DMS53 treated with DMSO at 0.1 percent for 48 hours (cell line): ENCODE measurements at regions not wholly inside any gene's neighbourhood (a gene's known extent, or its start where the extent isn't known, plus 50 kb on each side); places are given as distances from the start of the nearest gene placed in this dataset.

Experiments used
- DNase-seq: peaks from one replicate; lab custom pipeline; 2025; ENCODE audit not compliant: unreplicated experiment; lab: John Stamatoyannopoulos, UW

DNA sequence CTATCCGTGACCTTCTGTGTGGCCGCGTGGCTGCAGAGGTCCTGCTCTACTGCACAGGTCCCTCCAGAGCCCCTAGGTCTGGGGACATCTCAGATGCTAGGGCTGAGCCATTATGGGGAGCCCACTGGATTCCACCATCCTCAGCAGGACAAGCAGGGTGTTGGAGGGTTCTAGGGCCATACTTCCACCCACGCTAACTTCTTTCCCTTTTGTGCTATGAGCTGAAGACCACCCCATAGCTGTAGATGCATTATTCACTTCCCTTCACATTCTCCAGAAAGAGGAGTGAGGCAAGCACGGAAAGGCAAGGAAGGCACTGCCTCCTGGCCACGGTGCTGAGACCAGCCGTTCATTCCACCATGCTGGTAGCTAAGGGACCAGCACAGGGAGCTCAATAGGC, 149.5 kb upstream of the MYCN start:
- DNase-seq, result no peak

DNA sequence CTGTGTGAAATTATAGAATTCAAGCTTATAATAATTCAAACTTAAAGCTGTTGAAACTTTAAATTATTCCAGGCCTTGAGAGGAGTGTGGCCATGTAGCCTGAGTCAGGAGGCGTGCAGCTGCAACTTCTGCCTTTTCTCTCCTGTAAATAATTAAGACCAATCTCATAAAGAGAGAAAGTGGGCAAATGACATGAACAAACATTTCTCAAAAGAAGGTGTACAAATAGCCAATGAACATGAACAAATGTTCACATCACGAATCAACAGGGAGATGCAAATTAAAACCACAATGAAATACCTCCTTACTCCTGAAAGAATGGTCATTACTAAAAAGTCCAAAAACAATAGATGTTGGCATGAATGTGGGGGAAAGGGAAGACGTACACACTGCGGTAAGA, 149.1 kb upstream of the MYCN start:
- DNase-seq, result no peak

DNA sequence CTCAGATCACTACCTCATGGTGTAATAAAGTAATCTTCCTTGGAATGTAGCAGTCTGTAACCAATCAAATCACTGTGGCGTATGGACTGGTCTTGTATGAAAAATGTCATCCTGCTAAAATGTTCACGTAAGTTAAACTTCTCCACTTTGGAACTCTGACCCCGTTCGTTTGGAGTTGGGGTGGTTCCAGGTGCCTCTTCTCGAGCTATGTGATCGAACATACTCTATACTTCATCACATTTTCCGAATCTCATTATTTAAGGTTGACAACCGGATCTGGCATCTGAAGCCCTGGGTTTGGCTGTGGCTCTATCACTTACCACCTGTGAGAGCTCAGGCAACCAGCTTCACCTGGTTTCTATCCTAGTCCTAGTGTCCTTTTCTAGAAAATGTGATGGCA, 148.0 kb upstream of the MYCN start:
- DNase-seq, result no peak

DNA sequence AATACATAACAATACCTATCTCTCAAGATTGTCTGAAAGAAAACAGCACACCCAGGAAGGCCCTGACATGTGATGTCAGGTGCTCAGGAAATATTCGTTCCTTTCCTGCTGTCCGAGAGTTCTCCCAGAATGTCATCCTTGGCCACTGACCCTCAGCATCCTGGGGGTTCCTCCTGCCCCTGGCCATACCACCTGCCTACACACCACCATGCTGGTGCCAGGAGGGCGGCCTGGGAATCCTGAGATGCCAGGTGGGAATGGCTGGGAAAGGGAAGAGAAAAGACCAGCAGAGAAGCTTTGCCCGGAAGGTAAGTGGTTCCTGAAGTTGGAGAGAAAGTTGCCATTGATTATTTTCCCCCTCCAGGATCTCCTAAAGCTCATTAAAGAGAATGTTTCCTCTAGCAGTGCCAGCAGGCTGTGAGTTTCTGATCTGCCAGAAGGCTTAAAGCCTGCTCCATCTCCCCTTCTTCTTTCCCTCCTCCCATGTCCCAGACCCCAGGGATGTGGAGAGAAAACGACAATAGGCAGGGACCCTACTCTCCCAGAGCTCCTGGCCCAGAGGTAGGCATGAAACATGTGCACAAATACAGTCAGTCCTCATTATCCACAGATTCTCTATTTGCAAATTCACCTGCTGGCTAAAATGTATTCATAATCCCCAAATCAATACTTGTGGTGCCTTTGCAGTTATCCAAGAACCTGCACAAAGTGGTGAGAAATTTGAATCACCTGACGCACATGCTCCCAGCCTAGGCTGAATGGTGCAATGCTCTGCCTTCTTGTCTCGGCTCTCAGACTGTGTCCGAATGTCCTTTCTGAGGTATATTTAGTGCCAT, 147.1 kb upstream of the MYCN start:
- DNase-seq, result no peak

DNA sequence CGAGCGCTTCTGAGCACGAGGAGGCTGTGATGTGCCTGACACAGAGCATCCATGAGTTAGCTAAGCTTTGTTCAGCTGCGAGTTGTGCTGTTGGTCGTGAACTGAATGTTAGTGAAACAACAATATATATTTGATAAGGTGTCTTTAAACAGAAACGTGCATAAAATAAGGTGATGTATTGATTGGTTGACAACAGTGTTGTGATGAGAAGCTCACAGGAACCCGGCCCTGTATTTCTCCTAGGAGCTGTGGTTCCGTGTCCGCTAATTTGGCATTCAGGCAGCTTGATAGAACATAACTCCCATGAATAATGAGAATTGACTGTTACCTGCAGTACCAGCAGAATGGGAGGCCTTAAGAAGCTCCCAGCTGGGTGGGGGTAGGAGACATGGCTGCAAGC, 146.4 kb upstream of the MYCN start:
- DNase-seq, result no peak

DNA sequence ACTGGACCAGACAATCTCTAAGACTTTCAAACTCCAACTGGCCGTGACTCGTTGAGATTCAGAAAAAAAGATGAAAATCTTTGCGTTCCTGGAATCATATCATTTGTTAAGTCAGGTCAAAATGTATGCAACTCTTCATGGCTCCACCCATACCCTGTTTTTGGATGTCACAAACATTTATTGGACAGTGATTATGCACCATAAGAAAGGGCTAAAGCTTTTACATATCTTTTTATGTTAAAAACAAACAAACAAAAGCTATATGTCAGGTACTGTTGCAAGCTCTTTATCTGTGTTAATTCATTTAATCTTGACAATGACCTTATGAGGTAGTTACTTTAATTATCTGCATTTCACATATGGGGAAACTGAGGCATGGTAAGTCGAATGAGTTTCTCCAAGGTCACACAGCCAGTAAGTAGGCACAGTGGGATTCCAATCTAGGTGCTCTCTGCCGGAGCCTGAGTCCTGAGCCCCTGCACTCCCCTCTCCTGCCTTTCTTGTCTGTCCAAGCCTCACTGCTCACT, 145.7 kb upstream of the MYCN start:
- DNase-seq, result no peak

DNA sequence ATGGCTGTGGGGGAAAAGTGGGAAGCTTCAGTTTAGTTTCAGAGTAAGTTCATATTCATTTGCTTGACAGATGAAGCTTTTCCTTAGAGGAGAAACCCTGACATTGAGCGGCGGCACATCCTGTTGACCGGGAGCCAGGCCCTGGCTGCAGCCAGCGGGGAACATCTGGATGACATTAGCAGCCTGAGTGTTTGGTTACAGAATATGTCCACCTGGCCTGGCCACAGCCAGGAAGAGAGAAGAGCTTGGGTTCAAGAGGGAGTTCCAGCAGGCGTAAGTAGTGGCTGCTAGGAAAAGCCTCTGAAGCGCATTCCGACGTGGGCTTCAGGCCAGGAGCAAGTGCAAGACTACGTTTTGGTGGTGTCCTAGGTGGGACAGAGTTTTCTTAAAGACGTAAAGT, 144.9 kb upstream of the MYCN start:
- no peak for DNase-seq

DNA sequence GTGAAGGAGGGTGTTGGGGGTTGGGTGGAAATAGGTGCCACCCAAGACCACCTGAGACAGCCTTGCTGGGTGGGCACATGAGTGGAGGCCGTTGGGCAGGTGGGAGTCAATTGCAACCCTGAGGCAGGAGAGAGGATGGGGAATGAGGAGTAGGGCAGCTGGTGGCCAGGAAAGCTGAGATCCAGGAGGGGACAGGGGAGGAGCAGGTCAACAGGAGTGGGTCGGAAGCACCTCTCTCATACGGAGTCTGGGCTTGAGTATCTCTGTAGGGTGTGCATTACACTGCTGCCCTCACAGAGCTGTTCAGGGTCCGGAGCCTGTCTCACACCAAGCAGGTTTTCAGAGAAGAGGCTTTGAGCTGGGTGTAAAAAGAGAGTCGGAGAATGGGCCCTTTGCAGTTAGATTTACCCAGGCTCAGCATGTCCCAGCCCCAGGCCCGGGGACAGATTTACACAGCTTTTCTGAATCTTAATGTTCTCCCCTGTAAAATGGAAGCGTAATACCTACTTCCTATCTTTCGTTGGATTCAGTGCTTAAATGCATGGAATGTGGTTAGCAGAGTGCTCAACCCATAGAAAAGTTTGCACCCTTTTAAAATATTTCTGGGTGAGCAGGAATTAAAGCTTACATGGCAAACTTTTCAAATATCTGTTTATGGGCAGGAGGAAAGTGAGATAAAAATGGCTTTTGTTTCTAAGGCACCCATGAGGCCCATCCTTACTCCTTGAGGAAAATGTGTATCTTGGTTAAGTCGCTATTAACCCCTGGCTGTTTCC, 144.0 kb upstream of the MYCN start:
- no peak for DNase-seq

DNA sequence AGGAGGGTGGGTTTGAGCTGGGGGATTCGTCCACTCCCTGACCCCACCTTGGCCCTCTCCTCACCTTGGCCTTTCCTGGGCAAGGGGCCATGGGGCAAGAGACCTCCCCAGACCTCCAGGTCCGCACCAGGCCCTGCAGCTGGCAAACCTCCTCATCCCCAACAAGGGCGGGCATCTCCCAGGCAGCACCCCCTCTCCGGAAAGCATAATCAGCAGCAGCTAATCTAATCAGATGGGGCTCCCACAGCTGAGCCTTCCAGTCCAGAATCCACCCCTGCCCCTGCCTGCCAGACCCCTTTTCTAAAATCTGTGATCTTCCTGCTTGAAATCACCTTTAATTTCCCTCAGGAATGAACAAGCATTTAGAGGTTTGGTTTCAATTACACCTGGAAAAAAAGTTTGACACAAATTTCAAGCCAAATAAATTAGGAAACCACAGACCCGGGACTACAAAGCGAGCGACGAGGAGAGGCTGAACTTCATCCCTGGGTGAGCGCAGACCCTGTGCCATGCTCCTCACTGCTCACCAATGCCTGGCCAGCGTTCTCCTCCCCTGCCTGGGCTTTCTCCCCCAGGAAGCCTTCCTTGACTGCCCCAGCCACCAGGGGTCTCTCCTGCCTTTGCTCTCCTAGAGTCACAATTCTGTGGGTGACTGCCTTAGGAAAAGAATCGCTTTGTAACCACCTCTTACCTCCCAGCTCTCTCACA, 143.0 kb upstream of the MYCN start:
- no peak for DNase-seq

DNA sequence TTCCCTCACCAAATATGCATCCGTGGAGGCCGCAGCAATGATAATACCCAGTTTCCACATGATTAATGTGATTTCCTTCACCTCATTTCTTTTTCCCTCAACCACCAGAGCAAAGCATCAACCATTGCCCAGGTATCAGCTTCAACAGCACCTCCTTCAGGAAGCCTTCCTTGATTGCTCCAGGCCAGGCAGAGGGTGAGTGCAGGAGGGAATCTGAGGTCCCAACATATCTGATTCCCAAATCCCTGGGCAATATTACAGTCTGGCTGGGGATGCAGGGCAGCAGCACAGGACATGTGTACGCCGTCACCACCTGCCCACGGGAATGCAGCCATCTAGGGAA, 142.4 kb upstream of the MYCN start:
- no peak for DNase-seq

DNA sequence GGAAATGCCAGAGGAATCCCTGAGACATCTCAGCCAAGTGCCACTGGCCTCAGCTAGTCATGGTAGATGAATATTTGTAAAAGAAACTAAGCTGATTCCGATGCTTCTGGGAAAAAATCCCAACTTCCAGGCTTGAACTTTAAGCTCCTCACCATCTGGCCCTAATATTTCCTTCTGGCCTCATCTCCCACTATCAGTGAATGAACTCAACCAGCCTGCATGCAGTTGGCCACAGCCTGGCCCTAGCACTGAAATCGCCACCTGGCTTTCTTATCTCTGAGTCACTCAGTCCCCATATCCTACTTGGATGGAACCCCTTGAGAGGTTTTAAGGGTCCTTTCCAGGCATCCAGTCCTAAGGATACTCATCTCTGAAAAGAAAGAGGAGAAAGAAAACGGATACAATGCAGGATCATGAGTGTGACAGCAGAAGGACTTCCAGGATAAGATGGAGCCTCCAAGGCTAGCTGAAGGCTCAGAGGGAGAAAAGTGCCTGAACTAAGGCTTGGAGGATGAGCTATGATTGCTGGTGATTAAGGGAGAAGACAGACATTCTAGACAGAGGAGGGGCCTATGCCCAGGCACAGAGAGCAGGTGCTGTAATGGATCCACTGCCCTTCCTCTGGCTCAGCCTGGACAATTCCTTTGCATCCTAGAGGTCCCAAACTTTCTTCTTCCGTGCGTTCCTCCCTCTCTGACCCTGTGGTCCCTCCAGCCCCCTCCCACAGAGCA, 141.5 kb upstream of the MYCN start:
- no peak for DNase-seq

DNA sequence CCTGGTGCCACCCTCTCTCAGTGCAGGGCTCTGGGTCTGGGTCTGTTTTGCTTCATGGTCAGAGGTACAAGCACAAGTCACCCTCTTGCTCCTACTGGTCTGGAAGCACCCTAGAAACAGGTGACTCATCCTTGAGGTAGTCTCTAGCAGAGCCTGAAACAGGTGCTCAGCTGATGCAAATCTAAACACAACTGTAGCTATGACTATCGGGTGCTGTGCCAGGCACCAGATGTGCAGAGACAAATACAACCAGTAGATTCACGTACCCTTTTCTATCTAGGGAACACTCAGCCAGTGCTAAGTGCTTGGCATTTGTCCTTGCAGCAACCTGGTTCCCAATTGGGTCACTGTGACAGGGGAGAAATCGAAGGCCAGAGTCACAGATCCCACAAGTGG, 140.9 kb upstream of the MYCN start:
- DNase-seq, result peak; percentile 75

DNA sequence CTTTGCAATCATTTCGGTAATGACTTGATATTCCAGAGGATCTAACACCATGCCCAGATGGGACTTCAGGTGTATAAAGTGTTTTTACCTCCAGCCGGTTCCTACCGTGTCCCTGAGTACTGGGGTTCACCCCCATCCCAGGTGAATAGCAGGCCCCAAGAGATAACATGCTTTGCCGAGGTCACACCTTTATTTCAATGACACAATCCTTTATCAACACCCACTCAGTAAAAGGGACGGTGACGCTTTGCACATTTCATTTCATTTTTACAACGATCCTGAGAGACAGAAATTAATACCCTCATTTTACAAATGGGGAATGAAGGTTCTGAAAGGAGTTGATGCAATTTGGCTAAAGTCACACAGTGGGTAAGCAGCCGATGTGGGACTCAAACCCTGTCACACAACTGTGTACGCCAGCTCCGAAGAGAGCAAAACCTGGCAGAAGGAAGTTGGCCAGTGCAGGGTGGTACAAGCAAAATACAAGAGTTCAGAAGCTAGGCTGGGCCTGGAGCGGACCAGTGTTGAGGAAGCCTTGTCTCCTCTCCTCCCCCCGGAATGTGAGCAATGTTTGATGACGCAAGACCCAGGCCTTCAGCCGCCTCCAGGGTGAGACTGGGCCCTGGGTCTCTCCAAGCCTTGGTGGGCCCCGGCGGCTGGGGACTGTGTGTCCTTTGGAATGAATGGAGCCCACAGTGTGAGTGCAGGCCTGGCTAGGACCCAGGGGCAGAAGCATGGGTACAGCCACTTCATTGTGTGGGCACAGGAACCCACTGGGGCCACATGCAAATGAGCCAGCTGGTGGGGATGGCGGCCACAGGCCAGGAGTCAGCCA, 139.6 kb upstream of the MYCN start:
- no peak for DNase-seq

DNA sequence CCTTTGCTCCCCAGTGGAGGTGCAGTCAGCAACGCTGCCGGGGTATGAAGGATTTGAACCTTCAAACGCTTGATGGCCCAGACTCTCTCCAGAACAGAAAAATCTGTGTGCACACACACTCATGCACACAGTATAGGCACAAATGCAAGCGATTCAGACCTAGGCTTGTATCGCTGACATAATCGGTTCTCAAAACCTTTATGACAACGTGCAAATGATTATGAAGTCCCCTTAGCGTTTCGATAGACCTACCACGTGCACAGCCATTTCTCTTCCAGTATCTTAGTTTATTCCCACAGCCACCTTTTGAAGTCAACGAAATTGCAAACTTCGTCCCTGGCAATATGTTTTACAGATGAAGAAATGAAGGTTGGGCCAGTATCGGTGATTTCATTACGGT, 138.9 kb upstream of the MYCN start:
- no peak for DNase-seq

DNA sequence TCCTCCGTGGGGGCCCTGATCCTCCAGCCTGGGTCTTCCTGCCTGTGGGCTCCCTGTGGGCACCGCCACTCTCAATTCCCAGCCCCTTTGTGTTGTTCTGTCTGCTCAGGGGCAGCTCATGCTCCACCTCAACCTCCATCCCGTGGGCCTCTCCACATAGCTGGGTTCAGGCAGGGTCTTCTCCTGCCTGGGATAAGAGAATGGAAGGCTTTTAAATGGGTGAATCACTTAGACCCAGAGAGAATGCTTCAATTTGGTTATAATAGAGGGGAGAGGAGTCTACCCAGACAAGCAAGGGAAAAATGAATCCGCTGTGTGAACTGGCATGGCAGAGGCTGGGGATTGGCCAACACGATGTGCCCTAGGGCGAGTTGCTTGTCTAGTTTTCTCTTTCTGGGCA, 138.4 kb upstream of the MYCN start:
- DNase-seq, result no peak

DNA sequence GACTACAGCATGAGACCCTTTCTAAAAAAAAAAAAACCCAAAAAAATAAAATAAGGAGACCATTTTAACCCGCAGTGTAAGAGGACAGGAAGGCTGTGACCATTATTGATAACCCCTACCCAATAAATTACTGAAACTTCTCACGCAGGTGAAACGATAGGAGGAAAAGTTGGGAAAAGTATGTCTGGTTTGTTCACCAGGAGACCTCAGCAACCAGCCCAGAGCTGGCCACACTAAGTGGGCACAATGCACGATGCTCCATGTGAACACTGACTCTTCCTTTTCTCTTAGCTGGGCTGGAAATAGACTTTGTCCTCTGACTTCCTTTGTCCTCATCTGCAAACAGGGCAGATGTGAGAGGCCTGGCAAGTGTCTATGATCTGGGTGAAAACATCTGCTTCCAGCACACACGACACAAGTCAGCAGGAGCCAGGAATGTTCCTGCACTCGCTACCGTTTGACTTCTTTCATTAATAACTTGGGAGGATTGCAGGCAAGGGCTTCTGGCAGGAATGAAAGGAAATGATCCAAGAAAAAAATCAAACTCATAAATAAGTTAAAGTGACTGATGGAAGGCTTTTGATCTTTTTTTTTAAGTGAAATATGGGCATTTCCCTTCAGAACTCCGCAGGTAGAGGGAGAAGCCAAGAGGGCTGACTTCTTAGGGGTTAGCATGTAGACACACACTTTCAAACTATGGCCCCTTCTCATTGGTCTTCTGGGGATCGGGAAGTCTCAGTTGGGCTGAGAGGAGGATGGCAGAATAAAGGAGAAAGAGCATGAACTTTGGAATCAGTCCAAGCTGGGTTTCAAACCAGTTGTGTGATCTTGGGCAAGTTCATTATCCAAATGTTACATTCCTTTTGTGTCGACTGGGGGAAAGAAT, 137.4 kb upstream of the MYCN start:
- DNase-seq, result no peak

DNA sequence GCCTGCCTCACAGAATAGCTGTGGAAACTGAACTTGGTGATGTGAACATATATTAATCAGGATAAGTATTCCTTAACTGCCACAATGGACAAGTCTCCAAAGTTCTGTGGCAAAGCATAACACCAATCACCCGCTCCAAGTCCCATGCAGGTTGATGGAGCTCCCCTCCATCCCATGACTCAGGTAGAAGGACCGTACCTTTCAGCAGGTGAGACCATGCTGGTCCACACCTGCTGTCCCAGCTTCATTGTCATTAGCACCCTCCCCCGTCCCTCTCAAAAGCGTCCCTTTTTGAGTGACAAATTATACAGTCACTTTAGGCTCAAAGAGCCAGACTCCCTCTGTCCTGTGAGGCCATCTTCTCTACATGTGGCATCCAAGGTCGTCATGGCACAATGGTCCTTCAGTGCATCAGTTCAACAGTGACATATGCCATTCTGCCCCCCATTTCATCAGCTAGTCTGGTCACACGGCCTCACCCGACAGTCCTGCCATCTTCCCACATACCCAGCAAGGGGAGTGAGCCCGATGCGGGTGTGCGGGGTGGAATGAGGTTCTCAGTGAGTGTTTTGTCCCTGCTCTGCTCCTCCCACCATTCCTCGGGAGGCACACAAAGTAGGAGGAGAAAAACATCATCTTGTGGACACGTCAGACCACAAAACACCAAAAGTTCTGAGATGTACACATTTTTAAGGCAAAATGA, 136.7 kb upstream of the MYCN start:
- no peak for DNase-seq

DNA sequence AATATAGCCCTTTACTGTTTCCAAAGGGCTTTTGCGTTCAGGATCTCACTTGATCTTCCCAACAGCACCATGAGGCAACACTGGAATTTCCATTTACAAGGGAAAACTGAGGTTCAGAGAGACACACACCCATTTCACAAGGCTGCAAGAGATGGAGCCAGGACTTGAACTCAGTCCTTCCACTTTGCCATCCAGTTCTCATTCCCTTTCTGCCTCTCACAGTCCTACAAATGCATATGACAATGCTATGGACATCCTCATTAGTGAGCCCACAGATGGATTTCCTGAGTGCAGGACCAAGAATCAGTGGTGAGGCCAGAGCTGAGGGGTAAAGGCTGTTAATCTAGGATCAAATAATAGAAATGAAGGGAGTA, 136.1 kb upstream of the MYCN start:
- no peak for DNase-seq

DNA sequence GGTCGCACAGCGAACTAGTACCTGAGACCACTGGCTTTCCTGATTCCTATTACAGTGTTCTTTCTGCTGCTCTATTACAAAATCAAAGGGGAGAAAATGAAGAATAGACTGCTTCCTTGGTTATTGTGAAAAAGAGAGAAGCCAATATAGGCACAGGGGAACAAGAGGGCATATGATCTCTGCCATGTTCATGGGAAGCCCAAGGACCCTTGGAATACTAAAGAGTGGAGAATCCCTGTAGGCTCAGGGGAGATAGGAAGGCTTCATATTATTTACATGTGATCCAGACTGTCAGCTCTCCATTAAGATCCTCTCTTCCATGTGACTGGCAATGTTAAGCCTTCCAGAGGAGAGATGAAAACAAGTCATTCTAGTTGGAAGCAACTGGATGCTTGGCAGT, 135.7 kb upstream of the MYCN start:
- DNase-seq, result no peak
